GM21423 (cell line): ENCODE measurements at regions not wholly inside any gene's neighbourhood (a gene's known extent, or its start where the extent isn't known, plus 50 kb on each side); places are given as distances from the start of the nearest gene placed in this dataset.

Experiments used
- ATAC-seq: cut with Tn5 transposase; IDR thresholded peaks from one replicate; pipeline ENCODE4 v1.9.1; 2021; ENCODE audit warnings: mild to moderate bottlenecking, moderate library complexity; ENCODE audit not compliant: unreplicated experiment

GRCh38 chr4:179486570-179487335, 2044.5 kb upstream of the AGA start:
- no peak for ATAC-seq

- ATAC-seq = no peak
Observed at GRCh38 chr4:179492260-179493080, 2050.2 kb upstream of the AGA start.

GRCh38 chr4:179503976-179504375, 2061.7 kb upstream of the AGA start:
- ATAC-seq = no peak

- ATAC-seq = no peak
Observed at GRCh38 chr4:179509489-179509888, 2067.3 kb upstream of the AGA start.

GRCh38 chr4:179521952-179522351, 2079.7 kb upstream of the AGA start:
- no peak for ATAC-seq

- no peak for ATAC-seq
Observed at GRCh38 chr4:179530958-179531357, 2088.7 kb upstream of the AGA start.

- ATAC-seq = no peak
Observed at GRCh38 chr4:179536694-179537093, 2094.5 kb upstream of the AGA start.

GRCh38 chr4:179539641-179540040, 2097.4 kb upstream of the AGA start:
- no peak for ATAC-seq

GRCh38 chr4:179543771-179544170, 2101.5 kb upstream of the AGA start:
- ATAC-seq = no peak

- no peak for ATAC-seq
Observed at GRCh38 chr4:179544496-179544895, 2102.3 kb upstream of the AGA start.

- no peak for ATAC-seq
Observed at GRCh38 chr4:179552131-179552530, 2109.9 kb upstream of the AGA start.

- ATAC-seq = no peak
Observed at GRCh38 chr4:179563741-179564140, 2121.5 kb upstream of the AGA start.

- ATAC-seq = no peak
Observed at GRCh38 chr4:179569549-179569948, 2127.3 kb upstream of the AGA start.

GRCh38 chr4:179582164-179582905, 2140.1 kb upstream of the AGA start:
- ATAC-seq = no peak

GRCh38 chr4:179583221-179583620, 2141.0 kb upstream of the AGA start:
- ATAC-seq = no peak

- ATAC-seq = no peak
Observed at GRCh38 chr4:179584101-179584500, 2141.9 kb upstream of the AGA start.

GRCh38 chr4:179585761-179586160, 2143.5 kb upstream of the AGA start:
- no peak for ATAC-seq

GRCh38 chr4:179586460-179586859, 2144.2 kb upstream of the AGA start:
- ATAC-seq = no peak

- ATAC-seq = no peak
Observed at GRCh38 chr4:179595671-179596410, 2153.6 kb upstream of the AGA start.

- no peak for ATAC-seq
Observed at GRCh38 chr4:179596621-179597020, 2154.4 kb upstream of the AGA start.

GRCh38 chr4:179597301-179597700, 2155.1 kb upstream of the AGA start:
- no peak for ATAC-seq
